GM23338 (cell line): ENCODE measurements at regions not wholly inside any gene's neighbourhood (a gene's known extent, or its start where the extent isn't known, plus 50 kb on each side); places are given as distances from the start of the nearest gene placed in this dataset.

Experiments
- ATAC-seq: fragments of 200-7000 bp; cut with Tn5 transposase; 3 replicates; pipeline ENCODE4 v1.9.1; 2020
- DNase-seq: peaks from one replicate; pipeline ENCODE4 v3.0.0-alpha.2; 2015; ENCODE audit warnings: low spot score
- H2AFZ ChIP-seq: fragments of 200-600 bp; sonication (generic); 2 replicates; pipeline ENCODE4 v1.8.0; 2016; ENCODE audit warnings: antibody characterized with exemption, mild to moderate bottlenecking, moderate library complexity
- H3F3A ChIP-seq: fragments of 200-600 bp; sonication (generic); replicated peaks from 2 replicates; pipeline ENCODE4 v1.8.0; 2017; ENCODE audit warnings: antibody characterized with exemption, mixed run types, low read depth
- H3K27ac ChIP-seq: fragments of 200-600 bp; sonication (generic); 2 replicates; pipeline ENCODE4 v1.6.1; 2016; ENCODE audit warnings: low read depth
- H3K27me3 ChIP-seq: fragments of 200-600 bp; sonication (generic); 2 replicates; pipeline ENCODE4 v1.8.0; 2016; ENCODE audit warnings: mild to moderate bottlenecking, mixed run types, moderate library complexity; ENCODE audit not compliant: insufficient read depth
- H3K36me3 ChIP-seq: fragments of 200-600 bp; sonication (generic); 2 replicates; pipeline ENCODE4 v1.8.0; 2016; ENCODE audit warnings: mild to moderate bottlenecking; ENCODE audit not compliant: insufficient read depth
- H3K4me1 ChIP-seq: fragments of 200-600 bp; sonication (generic); 2 replicates; pipeline ENCODE4 v1.8.0; 2016; ENCODE audit warnings: mild to moderate bottlenecking, moderate library complexity; ENCODE audit not compliant: insufficient read depth
- H3K4me2 ChIP-seq: fragments of 200-600 bp; sonication (generic); 2 replicates; pipeline ENCODE4 v1.7.1; 2017; ENCODE audit warnings: mixed run types
- H3K4me3 ChIP-seq: fragments of 200-600 bp; sonication (generic); 2 replicates; pipeline ENCODE4 v1.6.1; 2016; ENCODE audit warnings: mixed run types
- H3K79me2 ChIP-seq: fragments of 200-600 bp; sonication (generic); replicated peaks from 2 replicates; pipeline ENCODE4 v1.8.0; 2017; ENCODE audit warnings: mild to moderate bottlenecking; ENCODE audit not compliant: insufficient read depth
- H3K9me2 ChIP-seq: fragments of 200-600 bp; sonication (generic); 2 replicates; pipeline ENCODE4 v1.8.0; 2017; ENCODE audit not compliant: insufficient read depth
- H4K20me1 ChIP-seq: fragments of 200-600 bp; sonication (generic); replicated peaks from 2 replicates; pipeline ENCODE4 v1.8.0; 2017; ENCODE audit warnings: mild to moderate bottlenecking; ENCODE audit not compliant: insufficient read depth
- H3K27ac Mint-ChIP-seq: 2 replicates; pipeline ENCODE4 v1.8.0; 2020; ENCODE audit warnings: inconsistent platforms, mild to moderate bottlenecking, moderate library complexity, mixed read lengths
- H3K27me3 Mint-ChIP-seq: 3 replicates; pipeline ENCODE4 v1.8.0; 2022; ENCODE audit warnings: low read depth, mild to moderate bottlenecking, moderate library complexity, mixed read lengths, inconsistent platforms; ENCODE audit not compliant: insufficient read depth, poor library complexity
- H3K36me3 Mint-ChIP-seq: 3 replicates; pipeline ENCODE4 v1.8.0; 2021; ENCODE audit warnings: low read depth, mild to moderate bottlenecking, inconsistent platforms, moderate library complexity, mixed read lengths
- H3K4me1 Mint-ChIP-seq: 3 replicates; pipeline ENCODE4 v1.8.0; 2020; ENCODE audit warnings: mild to moderate bottlenecking, inconsistent platforms, mixed read lengths
- H3K4me3 Mint-ChIP-seq: 3 replicates; pipeline ENCODE4 v1.8.0; 2021; ENCODE audit warnings: moderate library complexity, mild to moderate bottlenecking, inconsistent platforms, mixed read lengths
- H3K9me3 Mint-ChIP-seq: 3 replicates; pipeline ENCODE4 v1.8.0; 2020; ENCODE audit warnings: moderate library complexity, mild to moderate bottlenecking, inconsistent platforms, mixed read lengths
- CTCF ChIP-seq, 2 experiments: fragments of 200-600 bp in 1 of 2; sonication (generic) in 1 of 2; conservative IDR thresholded peaks; 2 replicates each; pipeline versions ENCODE4 v1.5.1 to v1.6.1; 2016 to 2017; ENCODE audit warnings: antibody characterized with exemption in 2 of 2, low read depth in 2 of 2, mild to moderate bottlenecking in 2 of 2, moderate library complexity in 1 of 2
- EZH2 ChIP-seq: fragments of 200-600 bp; sonication (generic); IDR thresholded peaks from one replicate; pipeline ENCODE4 v1.8.0; 2017; ENCODE audit warnings: antibody characterized with exemption, mild to moderate bottlenecking, low read depth; ENCODE audit not compliant: unreplicated experiment
- NANOG ChIP-seq: IDR thresholded peaks from 2 replicates; pipeline ENCODE4 v1.6.1; 2016; ENCODE audit warnings: antibody characterized with exemption, borderline replicate concordance
- TF ChIP-seq, protein P1 (sequence below): fragments of 250-450 bp; sonication (Bioruptor Pico); IDR thresholded peaks from 2 replicates; pipeline ENCODE4 v1.5.0; 2020; ENCODE audit warnings: mild to moderate bottlenecking, moderate library complexity

- TF ChIP-seq CTCF (conservative IDR thresholded peaks at IDR 0.05; ENCODE audit: low read depth in 2 of 2), result no peak
- TF ChIP-seq, protein P1, sequence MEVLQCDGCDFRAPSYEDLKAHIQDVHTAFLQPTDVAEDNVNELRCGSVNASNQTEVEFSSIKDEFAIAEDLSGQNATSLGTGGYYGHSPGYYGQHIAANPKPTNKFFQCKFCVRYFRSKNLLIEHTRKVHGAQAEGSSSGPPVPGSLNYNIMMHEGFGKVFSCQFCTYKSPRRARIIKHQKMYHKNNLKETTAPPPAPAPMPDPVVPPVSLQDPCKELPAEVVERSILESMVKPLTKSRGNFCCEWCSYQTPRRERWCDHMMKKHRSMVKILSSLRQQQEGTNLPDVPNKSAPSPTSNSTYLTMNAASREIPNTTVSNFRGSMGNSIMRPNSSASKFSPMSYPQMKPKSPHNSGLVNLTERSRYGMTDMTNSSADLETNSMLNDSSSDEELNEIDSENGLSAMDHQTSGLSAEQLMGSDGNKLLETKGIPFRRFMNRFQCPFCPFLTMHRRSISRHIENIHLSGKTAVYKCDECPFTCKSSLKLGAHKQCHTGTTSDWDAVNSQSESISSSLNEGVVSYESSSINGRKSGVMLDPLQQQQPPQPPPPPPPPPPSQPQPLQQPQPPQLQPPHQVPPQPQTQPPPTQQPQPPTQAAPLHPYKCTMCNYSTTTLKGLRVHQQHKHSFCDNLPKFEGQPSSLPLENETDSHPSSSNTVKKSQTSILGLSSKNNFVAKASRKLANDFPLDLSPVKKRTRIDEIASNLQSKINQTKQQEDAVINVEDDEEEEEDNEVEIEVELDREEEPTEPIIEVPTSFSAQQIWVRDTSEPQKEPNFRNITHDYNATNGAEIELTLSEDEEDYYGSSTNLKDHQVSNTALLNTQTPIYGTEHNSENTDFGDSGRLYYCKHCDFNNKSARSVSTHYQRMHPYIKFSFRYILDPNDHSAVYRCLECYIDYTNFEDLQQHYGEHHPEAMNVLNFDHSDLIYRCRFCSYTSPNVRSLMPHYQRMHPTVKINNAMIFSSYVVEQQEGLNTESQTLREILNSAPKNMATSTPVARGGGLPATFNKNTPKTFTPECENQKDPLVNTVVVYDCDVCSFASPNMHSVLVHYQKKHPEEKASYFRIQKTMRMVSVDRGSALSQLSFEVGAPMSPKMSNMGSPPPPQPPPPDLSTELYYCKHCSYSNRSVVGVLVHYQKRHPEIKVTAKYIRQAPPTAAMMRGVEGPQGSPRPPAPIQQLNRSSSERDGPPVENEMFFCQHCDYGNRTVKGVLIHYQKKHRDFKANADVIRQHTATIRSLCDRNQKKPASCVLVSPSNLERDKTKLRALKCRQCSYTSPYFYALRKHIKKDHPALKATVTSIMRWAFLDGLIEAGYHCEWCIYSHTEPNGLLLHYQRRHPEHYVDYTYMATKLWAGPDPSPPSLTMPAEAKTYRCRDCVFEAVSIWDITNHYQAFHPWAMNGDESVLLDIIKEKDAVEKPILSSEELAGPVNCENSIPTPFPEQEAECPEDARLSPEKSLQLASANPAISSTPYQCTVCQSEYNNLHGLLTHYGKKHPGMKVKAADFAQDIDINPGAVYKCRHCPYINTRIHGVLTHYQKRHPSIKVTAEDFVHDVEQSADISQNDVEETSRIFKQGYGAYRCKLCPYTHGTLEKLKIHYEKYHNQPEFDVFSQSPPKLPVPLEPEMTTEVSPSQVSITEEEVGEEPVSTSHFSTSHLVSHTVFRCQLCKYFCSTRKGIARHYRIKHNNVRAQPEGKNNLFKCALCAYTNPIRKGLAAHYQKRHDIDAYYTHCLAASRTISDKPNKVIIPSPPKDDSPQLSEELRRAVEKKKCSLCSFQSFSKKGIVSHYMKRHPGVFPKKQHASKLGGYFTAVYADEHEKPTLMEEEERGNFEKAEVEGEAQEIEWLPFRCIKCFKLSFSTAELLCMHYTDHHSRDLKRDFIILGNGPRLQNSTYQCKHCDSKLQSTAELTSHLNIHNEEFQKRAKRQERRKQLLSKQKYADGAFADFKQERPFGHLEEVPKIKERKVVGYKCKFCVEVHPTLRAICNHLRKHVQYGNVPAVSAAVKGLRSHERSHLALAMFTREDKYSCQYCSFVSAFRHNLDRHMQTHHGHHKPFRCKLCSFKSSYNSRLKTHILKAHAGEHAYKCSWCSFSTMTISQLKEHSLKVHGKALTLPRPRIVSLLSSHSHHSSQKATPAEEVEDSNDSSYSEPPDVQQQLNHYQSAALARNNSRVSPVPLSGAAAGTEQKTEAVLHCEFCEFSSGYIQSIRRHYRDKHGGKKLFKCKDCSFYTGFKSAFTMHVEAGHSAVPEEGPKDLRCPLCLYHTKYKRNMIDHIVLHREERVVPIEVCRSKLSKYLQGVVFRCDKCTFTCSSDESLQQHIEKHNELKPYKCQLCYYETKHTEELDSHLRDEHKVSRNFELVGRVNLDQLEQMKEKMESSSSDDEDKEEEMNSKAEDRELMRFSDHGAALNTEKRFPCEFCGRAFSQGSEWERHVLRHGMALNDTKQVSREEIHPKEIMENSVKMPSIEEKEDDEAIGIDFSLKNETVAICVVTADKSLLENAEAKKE (CRISPR knock-in tag), result no peak
- no peak for TF ChIP-seq NANOG
These were observed 61.2 kb upstream of the ARHGAP20 start (continued) for GRCh38 chr11:110773442-110773841.

GRCh38 chr11:110772863-110773262 is 60.6 kb upstream of the ARHGAP20 start:
- H3K9me2 ChIP-seq, result no peaks in the 10 kb centered on the region
- no peaks in the 10 kb centered on the region for H3K27me3 ChIP-seq
- H4K20me1 ChIP-seq, result no peaks in the 10 kb centered on the region
- DNase-seq (no peak), ATAC-seq (no peak)
- no peak overlapping the region for H3K27ac ChIP-seq
- H3K79me2 ChIP-seq, result no peaks in the 10 kb centered on the region
- H2AFZ ChIP-seq, result no peak overlapping the region
- no peak overlapping the region for H3K4me3 Mint-ChIP-seq
- H3K27me3 Mint-ChIP-seq, result no peaks in the 10 kb centered on the region
- no peaks in the 10 kb centered on the region for H3K4me1 Mint-ChIP-seq
- no peaks in the 10 kb centered on the region for H3F3A ChIP-seq
- no peaks in the 10 kb centered on the region for H3K9me3 Mint-ChIP-seq
- no peak overlapping the region for H3K4me2 ChIP-seq
- no peak overlapping the region for H3K4me3 ChIP-seq
- no peaks in the 10 kb centered on the region for H3K36me3 ChIP-seq
- no peak overlapping the region for H3K27ac Mint-ChIP-seq
- no peaks in the 10 kb centered on the region for H3K4me1 ChIP-seq
- no peaks in the 10 kb centered on the region for H3K36me3 Mint-ChIP-seq
- TF ChIP-seq EZH2, result no peak
- TF ChIP-seq CTCF (conservative IDR thresholded peaks at IDR 0.05; ENCODE audit: low read depth in 2 of 2), result peak in 1 of 2 experiments; percentile 19; a peak in 1 of 4 replicates
